ENCODE measurements at regions not wholly inside any gene's neighbourhood (a gene's known extent, or its start where the extent isn't known, plus 50 kb on each side); places are given as distances from the start of the nearest gene placed in this dataset.

DNA sequence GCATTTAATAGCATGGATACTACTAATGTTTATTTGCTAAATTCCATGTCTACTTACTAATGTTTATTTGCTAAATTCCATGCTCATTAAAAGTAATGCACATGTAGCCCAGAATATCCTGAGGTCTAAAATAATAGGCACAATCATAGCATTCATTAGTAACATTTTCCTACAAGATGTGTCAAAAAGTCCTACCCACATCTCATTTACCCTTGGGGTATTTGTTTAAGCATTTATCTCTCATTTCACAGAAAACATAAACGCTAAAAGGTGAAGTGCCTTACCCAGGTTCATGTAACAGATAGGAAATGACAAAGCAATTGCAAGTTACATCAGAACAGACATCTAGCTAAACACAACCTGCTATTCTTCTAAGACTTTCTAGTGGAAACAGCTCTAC is 457.1 kb downstream of the HACE1 start:
- TF ChIP-seq EZH2phosphoT487 (conservative IDR thresholded peaks at IDR 0.05; ENCODE audit: low read length) = no peak
- TF ChIP-seq CTCF (IDR thresholded peaks at IDR 0.05; ENCODE audit: insufficient read depth, low read length, poor library complexity, severe bottlenecking) = no peak
- H3K9ac ChIP-seq (ENCODE audit: low read length) = no peak overlapping the region
- no peak overlapping the region for H3K4me3 ChIP-seq (ENCODE audit: insufficient read depth, low read length, poor library complexity, severe bottlenecking)

DNA sequence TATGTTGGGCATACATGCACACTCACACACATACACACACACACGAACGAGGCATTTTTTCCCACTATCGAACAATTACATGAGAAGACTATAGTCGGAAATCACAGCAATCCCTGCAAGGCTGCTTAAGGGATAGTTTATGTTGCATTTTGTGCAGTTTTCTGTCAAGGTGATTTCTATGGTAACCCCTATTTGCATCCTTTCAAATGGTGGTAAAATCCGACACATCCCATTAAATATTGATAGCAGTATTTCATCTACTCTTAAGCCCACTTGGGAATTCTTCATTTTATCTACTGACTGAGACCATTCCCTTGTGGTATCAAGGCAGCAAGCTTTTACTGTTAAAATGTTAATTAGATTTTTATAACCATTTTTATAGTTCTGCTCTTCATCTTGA is 457.8 kb downstream of the HACE1 start:
- no peaks in the 10 kb centered on the region for H3K79me2 ChIP-seq (ENCODE audit: insufficient read depth, low read length)
- TF ChIP-seq CTCF (IDR thresholded peaks at IDR 0.05; ENCODE audit: insufficient read depth, low read length, poor library complexity, severe bottlenecking) (no peak), EZH2phosphoT487 (conservative IDR thresholded peaks at IDR 0.05; ENCODE audit: low read length) (no peak)
- H2AFZ ChIP-seq (ENCODE audit: low read depth, low read length, severe bottlenecking) = no peak overlapping the region
- no peaks in the 10 kb centered on the region for H3K27me3 ChIP-seq (ENCODE audit: low read length)
- no peaks in the 10 kb centered on the region for H4K20me1 ChIP-seq (ENCODE audit: low read depth, low read length)
- H3K9me2 ChIP-seq (replicated peaks; ENCODE audit: insufficient read depth, low read length) = no peaks in the 10 kb centered on the region
- no peaks in the 10 kb centered on the region for H3F3A ChIP-seq (ENCODE audit: insufficient read depth)
- no peaks in the 10 kb centered on the region for H3K36me3 ChIP-seq (ENCODE audit: low read length)
- H3K9me3 ChIP-seq (ENCODE audit: insufficient read depth, low read length) = no peaks in the 10 kb centered on the region
- no peak overlapping the region for H3K4me2 ChIP-seq (ENCODE audit: low read depth, low read length, poor library complexity, severe bottlenecking)
- H3K4me3 ChIP-seq (ENCODE audit: insufficient read depth, low read length, poor library complexity, severe bottlenecking) = no peak overlapping the region
- H3K27ac ChIP-seq (ENCODE audit: low read depth, low read length) = no peak overlapping the region
- H3K9ac ChIP-seq (ENCODE audit: low read length) = no peak overlapping the region

More for the DNA sequence above, 457.1 kb downstream of the HACE1 start:
- Histone ChIP-seq H3K9me3 (ENCODE audit: insufficient read depth, low read length) (no peaks in the 10 kb centered on the region), H3K36me3 (ENCODE audit: low read length) (no peaks in the 10 kb centered on the region), H4K20me1 (ENCODE audit: low read depth, low read length) (no peaks in the 10 kb centered on the region), H3K27me3 (ENCODE audit: low read length) (no peaks in the 10 kb centered on the region), H3K27ac (ENCODE audit: low read depth, low read length) (no peak overlapping the region), H3K4me2 (ENCODE audit: low read depth, low read length, poor library complexity, severe bottlenecking) (no peak overlapping the region), H3K79me2 (ENCODE audit: insufficient read depth, low read length) (no peaks in the 10 kb centered on the region), H2AFZ (ENCODE audit: low read depth, low read length, severe bottlenecking) (no peak overlapping the region), H3K9me2 (replicated peaks; ENCODE audit: insufficient read depth, low read length) (no peaks in the 10 kb centered on the region), H3F3A (ENCODE audit: insufficient read depth) (no peaks in the 10 kb centered on the region)

GRCh38 chr6:104400844-104401243 is 458.9 kb downstream of the HACE1 start:
- no peaks in the 10 kb centered on the region for H3K9me3 ChIP-seq (ENCODE audit: insufficient read depth, low read length)

More at GRCh38 chr6:104400844-104401243, 458.9 kb downstream of the HACE1 start:
- Histone ChIP-seq H3K36me3 (ENCODE audit: low read length) (no peaks in the 10 kb centered on the region), H3K27ac (ENCODE audit: low read depth, low read length) (no peak overlapping the region), H3K9me2 (replicated peaks; ENCODE audit: insufficient read depth, low read length) (no peaks in the 10 kb centered on the region), H4K20me1 (ENCODE audit: low read depth, low read length) (no peaks in the 10 kb centered on the region), H2AFZ (ENCODE audit: low read depth, low read length, severe bottlenecking) (no peak overlapping the region), H3K79me2 (ENCODE audit: insufficient read depth, low read length) (no peaks in the 10 kb centered on the region), H3F3A (ENCODE audit: insufficient read depth) (no peaks in the 10 kb centered on the region), H3K9ac (ENCODE audit: low read length) (no peak overlapping the region), H3K4me2 (ENCODE audit: low read depth, low read length, poor library complexity, severe bottlenecking) (no peak overlapping the region), H3K27me3 (ENCODE audit: low read length) (no peaks in the 10 kb centered on the region), H3K4me3 (ENCODE audit: insufficient read depth, low read length, poor library complexity, severe bottlenecking) (no peak overlapping the region)
- no peak for TF ChIP-seq CTCF (IDR thresholded peaks at IDR 0.05; ENCODE audit: insufficient read depth, low read length, poor library complexity, severe bottlenecking)
- no peak for TF ChIP-seq EZH2phosphoT487 (conservative IDR thresholded peaks at IDR 0.05; ENCODE audit: low read length)
